22Rv1 (cell line): ENCODE measurements at regions not wholly inside any gene's neighbourhood (a gene's known extent, or its start where the extent isn't known, plus 50 kb on each side); places are given as distances from the start of the nearest gene placed in this dataset.
"Not testable (repeated sequence)": the region's sequence is repeated elsewhere in the genome, so short reads cannot be mapped to it uniquely, and the experiment has no call there.

Source experiments
- H3K27ac ChIP-seq: fragments of 450-650 bp; 2 replicates; pipeline ENCODE4 v1.5.1; 2017
- CTCF ChIP-seq: fragments of 450-650 bp; IDR thresholded peaks from 2 replicates; pipeline ENCODE4 v1.5.1; 2017; ENCODE audit warnings: mild to moderate bottlenecking
- ZFX ChIP-seq: fragments of 450-650 bp; IDR thresholded peaks from 2 replicates; pipeline ENCODE4 v1.6.1; 2017; ENCODE audit warnings: antibody characterized with exemption, borderline replicate concordance

DNA sequence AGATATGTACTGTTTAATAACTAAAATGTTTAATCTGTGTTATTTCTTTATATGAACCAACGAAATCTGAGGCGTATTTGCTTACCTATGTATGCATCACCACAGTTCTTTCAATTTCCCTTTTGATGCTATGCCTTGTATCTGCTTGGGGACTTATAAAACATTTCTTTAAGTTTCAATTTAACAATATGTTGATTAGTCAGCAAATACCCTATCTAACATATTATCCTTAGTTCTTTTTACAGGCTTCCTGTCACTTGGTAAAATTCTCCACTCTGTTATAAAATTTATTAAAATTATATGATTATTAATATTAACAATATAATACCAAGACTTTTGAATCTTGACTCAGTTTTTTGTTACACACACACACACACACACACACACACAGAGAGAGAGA is 174.3 kb downstream of the CPS1 start:
- no peak overlapping the region for H3K27ac ChIP-seq
- TF ChIP-seq CTCF (no peak), ZFX (no peak)

DNA sequence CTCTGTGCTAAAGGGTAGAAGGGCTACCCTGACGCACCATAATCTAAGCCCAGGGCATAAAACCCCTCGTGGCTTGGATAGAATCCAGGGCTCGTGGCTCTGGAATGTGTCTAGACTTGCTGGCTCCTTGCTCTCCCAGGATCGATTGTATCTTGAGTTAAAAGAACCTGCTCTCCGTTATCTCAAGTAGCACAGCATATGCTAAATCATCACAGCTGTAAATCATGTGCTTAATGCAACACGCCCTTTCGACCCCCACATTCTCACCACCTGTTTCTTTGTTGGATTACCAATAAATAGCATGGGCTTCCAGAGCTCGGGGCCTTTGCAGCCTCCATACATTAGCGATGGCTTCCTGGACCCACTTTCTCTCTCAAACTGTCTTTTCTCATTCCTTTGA is 190.4 kb downstream of the CPS1 start:
- H3K27ac ChIP-seq = not testable (repeated sequence)

DNA sequence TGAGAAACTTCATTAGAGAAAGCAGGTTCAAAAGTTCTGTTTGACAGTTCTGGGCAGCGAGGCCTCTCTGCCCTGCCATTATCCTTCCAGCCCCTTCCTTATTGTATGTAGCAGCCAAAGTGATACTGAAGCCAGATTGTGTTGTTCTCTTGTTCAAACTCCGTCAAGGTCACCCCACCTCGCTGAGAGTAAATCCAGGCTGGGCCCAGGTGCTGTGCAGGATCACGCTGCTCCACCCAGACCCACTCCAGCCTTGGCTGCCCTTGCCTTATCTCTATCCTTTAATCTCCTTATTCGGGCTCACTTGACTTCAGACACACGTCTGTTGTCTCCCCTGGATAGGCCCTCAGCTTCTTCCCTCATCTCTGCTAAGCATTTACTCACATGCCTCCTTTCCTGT is 196.1 kb downstream of the CPS1 start:
- no peak overlapping the region for H3K27ac ChIP-seq
- TF ChIP-seq CTCF (no peak), ZFX (no peak)

DNA sequence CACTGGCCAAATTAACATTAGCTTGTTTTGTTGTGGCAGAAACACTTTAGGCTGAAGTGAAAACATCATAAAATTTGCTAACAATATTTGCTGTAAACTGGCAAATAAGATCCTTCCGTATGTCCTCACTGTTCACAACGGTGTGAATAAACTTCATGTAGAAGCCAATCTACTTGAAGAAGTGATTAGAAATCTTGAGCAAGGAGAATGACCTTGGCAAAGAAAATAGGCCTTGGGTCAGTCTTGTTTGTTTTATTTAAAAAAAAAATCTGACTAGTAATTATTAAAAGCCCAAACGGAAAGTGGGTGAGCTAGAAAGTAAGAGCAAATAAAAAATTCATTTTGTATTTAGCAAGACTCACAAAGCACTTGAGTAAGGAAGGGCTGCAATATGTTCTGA is 197.0 kb downstream of the CPS1 start:
- TF ChIP-seq ZFX (no peak), CTCF (no peak)
- H3K27ac ChIP-seq = no peak overlapping the region

DNA sequence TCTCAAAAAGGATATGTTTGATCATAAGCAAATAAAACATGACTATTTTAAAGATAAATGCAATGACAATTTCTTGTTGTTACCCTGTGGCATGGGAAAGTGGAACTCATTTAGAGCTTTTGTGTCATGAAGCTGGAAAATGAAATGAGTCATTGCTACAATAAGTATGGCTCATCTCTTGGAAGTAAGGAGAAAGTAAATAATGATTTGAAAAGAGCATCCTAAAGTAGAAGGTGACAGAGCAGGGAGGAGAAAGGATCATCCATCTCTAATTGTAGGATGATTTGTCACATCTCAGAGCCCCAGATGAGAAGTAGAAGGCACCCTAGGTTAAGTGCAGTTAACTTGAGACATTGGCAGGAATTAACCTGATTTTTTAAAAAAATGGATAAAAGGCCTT is 200.5 kb downstream of the CPS1 start:
- H3K27ac ChIP-seq = no peak overlapping the region
- TF ChIP-seq CTCF (no peak), ZFX (no peak)

DNA sequence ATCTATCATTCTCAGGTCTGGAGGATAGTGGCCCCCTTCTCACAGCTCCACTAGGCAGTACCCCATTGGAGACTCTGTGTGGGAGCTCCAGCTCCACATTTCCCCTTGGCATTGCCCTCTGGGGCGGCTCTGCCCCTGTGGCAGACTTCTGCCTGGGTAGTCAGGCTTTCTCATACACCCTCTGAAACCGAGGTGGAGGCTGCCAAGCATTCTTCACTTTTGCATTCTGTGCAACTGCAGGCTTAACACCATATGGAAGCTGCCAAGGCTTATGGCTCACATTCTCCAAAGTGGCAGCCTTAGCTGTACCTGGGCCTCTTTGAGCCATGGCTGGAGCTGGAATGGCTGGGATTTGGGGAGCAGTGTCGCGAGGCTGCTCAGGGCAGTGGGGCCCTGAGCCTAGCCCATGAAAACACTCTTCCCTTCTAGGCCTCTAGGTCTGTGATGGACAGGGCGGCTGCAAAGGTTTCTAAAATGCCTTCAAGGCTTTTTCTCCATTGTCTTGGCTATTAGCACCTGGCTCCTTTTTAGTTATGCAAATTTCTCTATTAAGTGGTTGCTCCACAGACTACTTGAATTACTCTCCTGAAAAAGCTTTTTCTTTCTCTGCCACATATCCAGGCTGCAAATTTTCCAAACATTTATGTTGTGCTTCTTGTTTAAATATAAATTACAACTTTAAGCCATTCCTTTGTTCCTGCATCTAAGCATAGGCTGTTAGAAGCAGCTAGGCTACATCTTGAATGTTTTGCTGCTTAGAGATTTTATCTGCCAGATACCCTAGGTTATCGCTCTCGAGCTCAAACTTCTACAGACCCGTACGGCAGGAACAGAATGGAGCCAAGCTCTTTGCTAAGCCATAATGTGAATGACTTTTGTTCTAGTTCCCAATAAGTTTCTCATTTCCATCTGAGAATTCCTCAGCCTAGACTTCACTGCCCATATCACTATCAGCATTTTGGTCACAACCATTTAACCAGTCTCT is 206.5 kb downstream of the CPS1 start:
- TF ChIP-seq ZFX = no peak
- no peak for TF ChIP-seq CTCF
- H3K27ac ChIP-seq = no peak overlapping the region

DNA sequence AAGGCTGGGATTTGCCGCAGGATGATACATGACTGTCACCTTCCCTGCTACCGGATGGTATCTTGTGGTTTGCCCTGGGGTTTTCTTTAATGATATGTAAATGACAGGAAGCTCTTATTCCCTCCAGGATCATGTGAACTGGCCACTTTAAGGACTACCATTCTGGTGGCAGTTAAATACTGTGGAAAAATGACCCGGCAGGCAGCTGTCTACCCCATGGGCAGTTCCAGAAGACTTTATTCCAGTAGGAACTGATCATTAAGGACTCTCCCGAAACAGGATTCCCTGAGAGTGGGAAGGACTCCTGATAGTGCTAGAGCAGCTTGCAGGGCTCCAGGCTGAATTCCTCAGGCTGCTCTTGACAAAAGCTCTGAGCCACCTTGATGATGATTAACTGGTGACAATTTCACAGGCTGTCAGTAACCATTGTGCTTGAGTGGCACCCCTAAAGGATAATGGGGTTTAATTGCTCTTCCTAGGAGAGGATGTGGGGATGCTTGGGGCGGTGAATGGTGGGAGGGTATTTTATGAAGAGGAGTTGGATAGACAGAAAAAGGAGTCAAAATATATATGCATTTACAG is 212.0 kb downstream of the CPS1 start:
- TF ChIP-seq ZFX (no peak), CTCF (no peak)

More for the DNA sequence above, 212.0 kb downstream of the CPS1 start:
- H3K27ac ChIP-seq = no peak overlapping the region
